ENCODE measurements at regions not wholly inside any gene's neighbourhood (a gene's known extent, or its start where the extent isn't known, plus 50 kb on each side); places are given as distances from the start of the nearest gene placed in this dataset.

- no peak overlapping the region for H3K4me3 ChIP-seq (ENCODE audit: low read depth in 1 of 5, low read length in 5 of 5)
- H3K27ac ChIP-seq (ENCODE audit: low read depth, low read length): no peak overlapping the region
- peaks cover 0 to 11% (median 5%) of the 10 kb centered on the region in 5 donors for H3K4me1 ChIP-seq (ENCODE audit: control insufficient read depth in 5 of 5, insufficient read depth in 5 of 5, low read length in 5 of 5)
- H3K36me3 ChIP-seq (ENCODE audit: control insufficient read depth in 5 of 5, insufficient read depth in 5 of 5, low read length in 5 of 5): no peaks in the 10 kb centered on the region
- no peak overlapping the region for H3K9ac ChIP-seq (ENCODE audit: low read length in 5 of 5)
- no peaks in the 10 kb centered on the region for H3K9me3 ChIP-seq (ENCODE audit: control insufficient read depth in 5 of 5, low read length in 5 of 5)
- no peaks in the 10 kb centered on the region for H3K27me3 ChIP-seq (ENCODE audit: control insufficient read depth in 5 of 5, insufficient read depth in 4 of 5, low read length in 5 of 5)
These were observed 73.7 kb downstream of the BBS10 start for GRCh38 chr12:76274420-76275083.

- H3K27me3 ChIP-seq (ENCODE audit: control insufficient read depth in 5 of 5, insufficient read depth in 4 of 5, low read length in 5 of 5): no peaks in the 10 kb centered on the region
- no peak overlapping the region for H3K27ac ChIP-seq (ENCODE audit: low read depth, low read length)
- no peak overlapping the region for H3K4me3 ChIP-seq (ENCODE audit: low read depth in 1 of 5, low read length in 5 of 5)
- H3K36me3 ChIP-seq (ENCODE audit: control insufficient read depth in 5 of 5, insufficient read depth in 5 of 5, low read length in 5 of 5): no peaks in the 10 kb centered on the region
- H3K9me3 ChIP-seq (ENCODE audit: control insufficient read depth in 5 of 5, low read length in 5 of 5): no peaks in the 10 kb centered on the region
- no peak overlapping the region for H3K9ac ChIP-seq (ENCODE audit: low read length in 5 of 5)
- H3K4me1 ChIP-seq (ENCODE audit: control insufficient read depth in 5 of 5, insufficient read depth in 5 of 5, low read length in 5 of 5): peaks cover 0 to 9% (median 5%) of the 10 kb centered on the region in 5 donors
These were observed 75.9 kb downstream of the BBS10 start for GRCh38 chr12:76272287-76272686.

GRCh38 chr12:76270657-76271358, 77.4 kb downstream of the BBS10 start:
- Histone ChIP-seq H3K9me3 (ENCODE audit: control insufficient read depth in 5 of 5, low read length in 5 of 5) (no peaks in the 10 kb centered on the region), H3K4me1 (ENCODE audit: control insufficient read depth in 5 of 5, insufficient read depth in 5 of 5, low read length in 5 of 5) (peaks cover 0 to 9% (median 6%) of the 10 kb centered on the region in 5 donors), H3K36me3 (ENCODE audit: control insufficient read depth in 5 of 5, insufficient read depth in 5 of 5, low read length in 5 of 5) (no peaks in the 10 kb centered on the region), H3K9ac (ENCODE audit: low read length in 5 of 5) (no peak overlapping the region), H3K27me3 (ENCODE audit: control insufficient read depth in 5 of 5, insufficient read depth in 4 of 5, low read length in 5 of 5) (no peaks in the 10 kb centered on the region), H3K27ac (ENCODE audit: low read depth, low read length) (no peak overlapping the region), H3K4me3 (ENCODE audit: low read depth in 1 of 5, low read length in 5 of 5) (no peak overlapping the region)

GRCh38 chr12:76268267-76268666, 79.9 kb downstream of the BBS10 start:
- no peak overlapping the region for H3K4me3 ChIP-seq (ENCODE audit: low read depth in 1 of 5, low read length in 5 of 5)
- H3K36me3 ChIP-seq (ENCODE audit: control insufficient read depth in 5 of 5, insufficient read depth in 5 of 5, low read length in 5 of 5): no peaks in the 10 kb centered on the region
- no peak overlapping the region for H3K27ac ChIP-seq (ENCODE audit: low read depth, low read length)
- H3K27me3 ChIP-seq (ENCODE audit: control insufficient read depth in 5 of 5, insufficient read depth in 4 of 5, low read length in 5 of 5): no peaks in the 10 kb centered on the region
- H3K9me3 ChIP-seq (ENCODE audit: control insufficient read depth in 5 of 5, low read length in 5 of 5): no peaks in the 10 kb centered on the region
- H3K4me1 ChIP-seq (ENCODE audit: control insufficient read depth in 5 of 5, insufficient read depth in 5 of 5, low read length in 5 of 5): peaks cover 0 to 14% (median 7%) of the 10 kb centered on the region in 5 donors
- no peak overlapping the region for H3K9ac ChIP-seq (ENCODE audit: low read length in 5 of 5)

GRCh38 chr12:76266797-76267196, 81.4 kb downstream of the BBS10 start:
- Histone ChIP-seq H3K4me1 (ENCODE audit: control insufficient read depth in 5 of 5, insufficient read depth in 5 of 5, low read length in 5 of 5) (peaks cover 0 to 12% (median 7%) of the 10 kb centered on the region in 5 donors), H3K4me3 (ENCODE audit: low read depth in 1 of 5, low read length in 5 of 5) (no peak overlapping the region), H3K9me3 (ENCODE audit: control insufficient read depth in 5 of 5, low read length in 5 of 5) (no peaks in the 10 kb centered on the region), H3K27ac (ENCODE audit: low read depth, low read length) (no peak overlapping the region), H3K36me3 (ENCODE audit: control insufficient read depth in 5 of 5, insufficient read depth in 5 of 5, low read length in 5 of 5) (no peaks in the 10 kb centered on the region), H3K27me3 (ENCODE audit: control insufficient read depth in 5 of 5, insufficient read depth in 4 of 5, low read length in 5 of 5) (no peaks in the 10 kb centered on the region), H3K9ac (ENCODE audit: low read length in 5 of 5) (no peak overlapping the region)

GRCh38 chr12:76265424-76266180, 82.6 kb downstream of the BBS10 start:
- no peaks in the 10 kb centered on the region for H3K36me3 ChIP-seq (ENCODE audit: control insufficient read depth in 5 of 5, insufficient read depth in 5 of 5, low read length in 5 of 5)
- no peaks in the 10 kb centered on the region for H3K9me3 ChIP-seq (ENCODE audit: control insufficient read depth in 5 of 5, low read length in 5 of 5)
- no peak overlapping the region for H3K27ac ChIP-seq (ENCODE audit: low read depth, low read length)
- H3K9ac ChIP-seq (ENCODE audit: low read length in 5 of 5): no peak overlapping the region
- no peaks in the 10 kb centered on the region for H3K27me3 ChIP-seq (ENCODE audit: control insufficient read depth in 5 of 5, insufficient read depth in 4 of 5, low read length in 5 of 5)
- H3K4me3 ChIP-seq (ENCODE audit: low read depth in 1 of 5, low read length in 5 of 5): no peak overlapping the region
- peaks cover 0 to 12% (median 7%) of the 10 kb centered on the region in 5 donors for H3K4me1 ChIP-seq (ENCODE audit: control insufficient read depth in 5 of 5, insufficient read depth in 5 of 5, low read length in 5 of 5)

GRCh38 chr12:76264611-76265012, 83.6 kb downstream of the BBS10 start:
- Histone ChIP-seq H3K9me3 (ENCODE audit: control insufficient read depth in 5 of 5, low read length in 5 of 5) (no peaks in the 10 kb centered on the region), H3K27ac (ENCODE audit: low read depth, low read length) (no peak overlapping the region), H3K27me3 (ENCODE audit: control insufficient read depth in 5 of 5, insufficient read depth in 4 of 5, low read length in 5 of 5) (no peaks in the 10 kb centered on the region), H3K36me3 (ENCODE audit: control insufficient read depth in 5 of 5, insufficient read depth in 5 of 5, low read length in 5 of 5) (no peaks in the 10 kb centered on the region), H3K9ac (ENCODE audit: low read length in 5 of 5) (no peak overlapping the region), H3K4me1 (ENCODE audit: control insufficient read depth in 5 of 5, insufficient read depth in 5 of 5, low read length in 5 of 5) (peaks cover 0 to 22% (median 13%) of the 10 kb centered on the region in 5 donors), H3K4me3 (ENCODE audit: low read depth in 1 of 5, low read length in 5 of 5) (no peak overlapping the region)

- Histone ChIP-seq H3K4me1 (ENCODE audit: control insufficient read depth in 5 of 5, insufficient read depth in 5 of 5, low read length in 5 of 5) (peaks cover 0 to 29% (median 21%) of the 10 kb centered on the region in 5 donors), H3K9me3 (ENCODE audit: control insufficient read depth in 5 of 5, low read length in 5 of 5) (no peaks in the 10 kb centered on the region), H3K9ac (ENCODE audit: low read length in 5 of 5) (no peak overlapping the region), H3K27me3 (ENCODE audit: control insufficient read depth in 5 of 5, insufficient read depth in 4 of 5, low read length in 5 of 5) (no peaks in the 10 kb centered on the region), H3K4me3 (ENCODE audit: low read depth in 1 of 5, low read length in 5 of 5) (no peak overlapping the region), H3K36me3 (ENCODE audit: control insufficient read depth in 5 of 5, insufficient read depth in 5 of 5, low read length in 5 of 5) (no peaks in the 10 kb centered on the region), H3K27ac (ENCODE audit: low read depth, low read length) (no peak overlapping the region)
These were observed 84.5 kb downstream of the BBS10 start for GRCh38 chr12:76263696-76264095.

- Histone ChIP-seq H3K4me3 (ENCODE audit: low read depth in 1 of 5, low read length in 5 of 5) (no peak overlapping the region), H3K36me3 (ENCODE audit: control insufficient read depth in 5 of 5, insufficient read depth in 5 of 5, low read length in 5 of 5) (no peaks in the 10 kb centered on the region), H3K27ac (ENCODE audit: low read depth, low read length) (peak overlapping the region; percentile 59)
These were observed 87.8 kb downstream of the BBS10 start for GRCh38 chr12:76260390-76260748.

More at GRCh38 chr12:76260390-76260748, 87.8 kb downstream of the BBS10 start:
- Histone ChIP-seq H3K27me3 (ENCODE audit: control insufficient read depth in 5 of 5, insufficient read depth in 4 of 5, low read length in 5 of 5) (no peaks in the 10 kb centered on the region), H3K9ac (ENCODE audit: low read length in 5 of 5) (peak overlapping the region in 2 of 5 donors; percentile 38 to 78), H3K4me1 (ENCODE audit: control insufficient read depth in 5 of 5, insufficient read depth in 5 of 5, low read length in 5 of 5) (peaks cover 0 to 40% (median 20%) of the 10 kb centered on the region in 5 donors), H3K9me3 (ENCODE audit: control insufficient read depth in 5 of 5, low read length in 5 of 5) (no peaks in the 10 kb centered on the region)
